Ishikawa (cell line): ENCODE measurements at regions not wholly inside any gene's neighbourhood (a gene's known extent, or its start where the extent isn't known, plus 50 kb on each side); places are given as distances from the start of the nearest gene placed in this dataset.

Experiments
- CREB1 ChIP-seq: IDR thresholded peaks from 2 replicates; pipeline ENCODE4 v1.6.1; 2012; ENCODE audit warnings: low read depth
- EGR1 ChIP-seq: IDR thresholded peaks from 2 replicates; pipeline ENCODE4 v1.6.1; 2012
- RAD21 ChIP-seq: IDR thresholded peaks from 2 replicates; pipeline ENCODE4 v1.6.1; 2012; ENCODE audit warnings: low read depth
- TAF1 ChIP-seq: IDR thresholded peaks from 2 replicates; pipeline ENCODE4 v1.6.1; 2012; ENCODE audit warnings: low read depth, mild to moderate bottlenecking
- TEAD4 ChIP-seq: IDR thresholded peaks from 2 replicates; pipeline ENCODE4 v1.6.1; 2012
- YY1 ChIP-seq: IDR thresholded peaks from 2 replicates; pipeline ENCODE4 v1.6.1; 2012; ENCODE audit warnings: low read depth

GRCh38 chr14:53386362-53386761 lies 233.2 kb upstream of the DDHD1 start:
- TF ChIP-seq RAD21 = no peak
- no peak for TF ChIP-seq TEAD4
- TF ChIP-seq EGR1 = no peak
- no peak for TF ChIP-seq YY1
- no peak for TF ChIP-seq CREB1
- TF ChIP-seq TAF1 = no peak
